Liver (tissue), 3 donors: ENCODE measurements at regions not wholly inside any gene's neighbourhood (a gene's known extent, or its start where the extent isn't known, plus 50 kb on each side); places are given as distances from the start of the nearest gene placed in this dataset.

Source experiments
- GABPA ChIP-seq, 2 donors: IDR thresholded peaks in 1 of 2; conservative IDR thresholded peaks in 1 of 2; 2 replicates each; pipeline ENCODE4 v1.6.1; 2016; ENCODE audit warnings: antibody characterized with exemption in 2 of 2, mild to moderate bottlenecking in 1 of 2, moderate library complexity in 1 of 2
- RAD21 ChIP-seq, 2 donors: IDR thresholded peaks; 2 replicates each; pipeline ENCODE4 v1.6.1; 2016; ENCODE audit warnings: antibody characterized with exemption in 2 of 2, mild to moderate bottlenecking in 2 of 2
- REST ChIP-seq: IDR thresholded peaks from 2 replicates; pipeline ENCODE4 v1.6.1; 2016; ENCODE audit warnings: antibody characterized with exemption, mild to moderate bottlenecking
- SP1 ChIP-seq: IDR thresholded peaks from 2 replicates; pipeline ENCODE4 v1.6.1; 2018; ENCODE audit warnings: antibody characterized with exemption, mild to moderate bottlenecking
- YY1 ChIP-seq: IDR thresholded peaks from 2 replicates; pipeline ENCODE4 v1.6.1; 2016; ENCODE audit warnings: antibody characterized with exemption, mild to moderate bottlenecking
- ZBTB33 ChIP-seq: IDR thresholded peaks from 2 replicates; pipeline ENCODE4 v1.6.1; 2016; ENCODE audit warnings: antibody characterized with exemption
- TF ChIP-seq, protein P1 (sequence below): IDR thresholded peaks from 2 replicates; pipeline ENCODE4 v1.6.1; 2016; ENCODE audit warnings: antibody characterized with exemption
- TF ChIP-seq, protein P2 (sequence below): fragments of 150-350 bp; IDR thresholded peaks from 2 replicates; pipeline ENCODE4 v1.5.1; 2017; ENCODE audit warnings: improper control_type of control experiment, low read depth, low read length; ENCODE audit not compliant: missing input control
- donor health status: healthy.
- donor health status: healthy.

DNA sequence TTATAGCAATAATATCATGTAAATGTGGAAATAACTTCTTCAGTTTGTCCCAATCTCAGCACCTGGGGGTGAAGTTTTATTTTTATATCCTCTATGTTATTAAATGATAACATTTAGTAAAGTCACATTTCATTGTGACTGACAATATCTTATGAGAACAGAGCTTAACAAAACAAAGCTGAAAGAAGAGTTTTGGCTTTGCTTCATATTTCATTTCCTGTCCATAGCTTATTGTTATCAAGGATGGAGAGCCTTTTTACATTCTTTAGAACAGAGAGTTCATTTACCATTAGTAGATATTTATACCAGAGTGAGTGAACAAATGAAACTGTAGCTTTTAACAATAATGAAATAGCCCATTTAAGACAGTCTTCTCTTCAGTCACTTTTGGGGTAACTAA, 231.9 kb upstream of the SGK1 start:
- TF ChIP-seq YY1 = no peak
- TF ChIP-seq, protein P1, sequence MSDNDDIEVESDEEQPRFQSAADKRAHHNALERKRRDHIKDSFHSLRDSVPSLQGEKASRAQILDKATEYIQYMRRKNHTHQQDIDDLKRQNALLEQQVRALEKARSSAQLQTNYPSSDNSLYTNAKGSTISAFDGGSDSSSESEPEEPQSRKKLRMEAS = no peak
- TF ChIP-seq, protein P2, sequence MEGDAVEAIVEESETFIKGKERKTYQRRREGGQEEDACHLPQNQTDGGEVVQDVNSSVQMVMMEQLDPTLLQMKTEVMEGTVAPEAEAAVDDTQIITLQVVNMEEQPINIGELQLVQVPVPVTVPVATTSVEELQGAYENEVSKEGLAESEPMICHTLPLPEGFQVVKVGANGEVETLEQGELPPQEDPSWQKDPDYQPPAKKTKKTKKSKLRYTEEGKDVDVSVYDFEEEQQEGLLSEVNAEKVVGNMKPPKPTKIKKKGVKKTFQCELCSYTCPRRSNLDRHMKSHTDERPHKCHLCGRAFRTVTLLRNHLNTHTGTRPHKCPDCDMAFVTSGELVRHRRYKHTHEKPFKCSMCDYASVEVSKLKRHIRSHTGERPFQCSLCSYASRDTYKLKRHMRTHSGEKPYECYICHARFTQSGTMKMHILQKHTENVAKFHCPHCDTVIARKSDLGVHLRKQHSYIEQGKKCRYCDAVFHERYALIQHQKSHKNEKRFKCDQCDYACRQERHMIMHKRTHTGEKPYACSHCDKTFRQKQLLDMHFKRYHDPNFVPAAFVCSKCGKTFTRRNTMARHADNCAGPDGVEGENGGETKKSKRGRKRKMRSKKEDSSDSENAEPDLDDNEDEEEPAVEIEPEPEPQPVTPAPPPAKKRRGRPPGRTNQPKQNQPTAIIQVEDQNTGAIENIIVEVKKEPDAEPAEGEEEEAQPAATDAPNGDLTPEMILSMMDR = no peak
- no peak for TF ChIP-seq RAD21 (IDR thresholded peaks at IDR 0.05)
- no peak for TF ChIP-seq ZBTB33
- TF ChIP-seq REST = no peak
- no peak for TF ChIP-seq GABPA (IDR thresholded peaks at IDR 0.05 in 1 of 2, conservative IDR thresholded peaks at IDR 0.05 in 1 of 2)
- TF ChIP-seq SP1 = no peak
